ENCODE measurements at regions not wholly inside any gene's neighbourhood (a gene's known extent, or its start where the extent isn't known, plus 50 kb on each side); places are given as distances from the start of the nearest gene placed in this dataset.

- WGBS, result 88% methylated on average over 1 of the region's 1 CpG
- Histone ChIP-seq H3K4me1 (ENCODE audit: control insufficient read depth in 4 of 4, insufficient read depth in 4 of 4, low read length in 3 of 4) (no peaks in the 10 kb centered on the region), H3K36me3 (ENCODE audit: control insufficient read depth in 4 of 4, insufficient read depth in 3 of 4, low read depth in 1 of 4, low read length in 3 of 4) (no peaks in the 10 kb centered on the region), H3K27me3 (ENCODE audit: control insufficient read depth in 4 of 4, insufficient read depth in 4 of 4, low read length in 3 of 4) (no peaks in the 10 kb centered on the region), H3K4me3 (ENCODE audit: low read depth in 1 of 3, low read length in 3 of 3) (no peak overlapping the region), H3K27ac (ENCODE audit: low read depth in 1 of 2, low read length in 2 of 2) (no peak overlapping the region), H3K9me3 (ENCODE audit: control insufficient read depth in 4 of 4, low read length in 3 of 4) (no peaks in the 10 kb centered on the region), H3K9ac (ENCODE audit: low read depth in 1 of 2, low read length in 2 of 2) (no peak overlapping the region)
- no peak for DNase-seq (ENCODE audit: low spot score)
- no peak for TF ChIP-seq MAX (IDR thresholded peaks at IDR 0.05)
- no peak for TF ChIP-seq HNF4G (IDR thresholded peaks at IDR 0.05)
- TF ChIP-seq GABPA (IDR thresholded peaks at IDR 0.05 in 1 of 2, conservative IDR thresholded peaks at IDR 0.05 in 1 of 2), result no peak
- TF ChIP-seq RAD21 (IDR thresholded peaks at IDR 0.05), result no peak
These were observed 104.2 kb upstream of the RAB18 start for GRCh38 chr10:27399871-27400270.

GRCh38 chr10:27393961-27394360 is 110.1 kb upstream of the RAB18 start:
- WGBS, result 77% methylated on average over 4 of the region's 4 CpGs
- Histone ChIP-seq H3K9me3 (ENCODE audit: control insufficient read depth in 4 of 4, low read length in 3 of 4) (no peaks in the 10 kb centered on the region), H3K27ac (ENCODE audit: low read depth in 1 of 2, low read length in 2 of 2) (no peak overlapping the region), H3K4me1 (ENCODE audit: control insufficient read depth in 4 of 4, insufficient read depth in 4 of 4, low read length in 3 of 4) (no peaks in the 10 kb centered on the region), H3K9ac (ENCODE audit: low read depth in 1 of 2, low read length in 2 of 2) (no peak overlapping the region), H3K36me3 (ENCODE audit: control insufficient read depth in 4 of 4, insufficient read depth in 3 of 4, low read depth in 1 of 4, low read length in 3 of 4) (no peaks in the 10 kb centered on the region), H3K4me3 (ENCODE audit: low read depth in 1 of 3, low read length in 3 of 3) (no peak overlapping the region), H3K27me3 (ENCODE audit: control insufficient read depth in 4 of 4, insufficient read depth in 4 of 4, low read length in 3 of 4) (peaks cover 0 to 3% (median 0%) of the 10 kb centered on the region in 4 donors)
- TF ChIP-seq NR2F2 (IDR thresholded peaks at IDR 0.05), result no peak
- no peak for DNase-seq (ENCODE audit: low spot score)

- H3K9ac ChIP-seq (ENCODE audit: low read depth in 1 of 2, low read length in 2 of 2), result no peak overlapping the region
- no peak overlapping the region for H3K4me3 ChIP-seq (ENCODE audit: low read depth in 1 of 3, low read length in 3 of 3)
- peaks cover 0 to 3% (median 0%) of the 10 kb centered on the region in 4 donors for H3K27me3 ChIP-seq (ENCODE audit: control insufficient read depth in 4 of 4, insufficient read depth in 4 of 4, low read length in 3 of 4)
- H3K27ac ChIP-seq (ENCODE audit: low read depth in 1 of 2, low read length in 2 of 2), result no peak overlapping the region
- H3K36me3 ChIP-seq (ENCODE audit: control insufficient read depth in 4 of 4, insufficient read depth in 3 of 4, low read depth in 1 of 4, low read length in 3 of 4), result no peaks in the 10 kb centered on the region
- no peaks in the 10 kb centered on the region for H3K9me3 ChIP-seq (ENCODE audit: control insufficient read depth in 4 of 4, low read length in 3 of 4)
- WGBS, result 92% methylated on average over 2 of the region's 2 CpGs
- TF ChIP-seq MAX (IDR thresholded peaks at IDR 0.05) (no peak), CTCF (IDR thresholded peaks at IDR 0.05; ENCODE audit: low read depth, low read length, missing input control) (no peak), HNF4G (IDR thresholded peaks at IDR 0.05) (no peak), EGR1 (IDR thresholded peaks at IDR 0.05; ENCODE audit: low read depth in 2 of 2) (no peak), GABPA (IDR thresholded peaks at IDR 0.05 in 1 of 2, conservative IDR thresholded peaks at IDR 0.05 in 1 of 2) (no peak), NR2F2 (IDR thresholded peaks at IDR 0.05) (no peak), RXRA (IDR thresholded peaks at IDR 0.05) (no peak), FOXA2 (IDR thresholded peaks at IDR 0.05) (no peak), FOXA1 (IDR thresholded peaks at IDR 0.05) (no peak), JUND (IDR thresholded peaks at IDR 0.05) (no peak)
- DNase-seq (ENCODE audit: low spot score), result no peak
- H3K4me1 ChIP-seq (ENCODE audit: control insufficient read depth in 4 of 4, insufficient read depth in 4 of 4, low read length in 3 of 4), result no peaks in the 10 kb centered on the region
These were observed 111.5 kb upstream of the RAB18 start for GRCh38 chr10:27392606-27393005.

GRCh38 chr10:27391916-27392315 is 112.2 kb upstream of the RAB18 start:
- Histone ChIP-seq H3K4me3 (ENCODE audit: low read depth in 1 of 3, low read length in 3 of 3) (no peak overlapping the region), H3K27ac (ENCODE audit: low read depth in 1 of 2, low read length in 2 of 2) (no peak overlapping the region), H3K27me3 (ENCODE audit: control insufficient read depth in 4 of 4, insufficient read depth in 4 of 4, low read length in 3 of 4) (peaks cover 0 to 3% (median 0%) of the 10 kb centered on the region in 4 donors), H3K9ac (ENCODE audit: low read depth in 1 of 2, low read length in 2 of 2) (no peak overlapping the region), H3K4me1 (ENCODE audit: control insufficient read depth in 4 of 4, insufficient read depth in 4 of 4, low read length in 3 of 4) (no peaks in the 10 kb centered on the region), H3K9me3 (ENCODE audit: control insufficient read depth in 4 of 4, low read length in 3 of 4) (no peaks in the 10 kb centered on the region), H3K36me3 (ENCODE audit: control insufficient read depth in 4 of 4, insufficient read depth in 3 of 4, low read depth in 1 of 4, low read length in 3 of 4) (no peaks in the 10 kb centered on the region)
- no peak for DNase-seq (ENCODE audit: low spot score)
- WGBS, result 81% methylated on average over 2 of the region's 2 CpGs
- TF ChIP-seq HNF4A (conservative IDR thresholded peaks at IDR 0.05), result no peak
- TF ChIP-seq HNF4G (IDR thresholded peaks at IDR 0.05), result no peak
- no peak for TF ChIP-seq SP1 (IDR thresholded peaks at IDR 0.05)
- TF ChIP-seq CTCF (IDR thresholded peaks at IDR 0.05; ENCODE audit: low read depth, low read length, missing input control), result no peak
- TF ChIP-seq REST (IDR thresholded peaks at IDR 0.05), result no peak
- no peak for TF ChIP-seq RAD21 (IDR thresholded peaks at IDR 0.05)

All from liver (tissue), 8 donors.